HEK293T (cell line): ENCODE measurements at regions not wholly inside any gene's neighbourhood (a gene's known extent, or its start where the extent isn't known, plus 50 kb on each side); places are given as distances from the start of the nearest gene placed in this dataset.

Experiments used
- ZNF384 ChIP-seq: fragments of 450-650 bp; IDR thresholded peaks from 2 replicates; pipeline ENCODE4 v1.6.1; 2016
- TF ChIP-seq, protein P1 (sequence below): fragments of 450-650 bp; IDR thresholded peaks from 2 replicates; pipeline ENCODE4 v1.6.1; 2016

DNA sequence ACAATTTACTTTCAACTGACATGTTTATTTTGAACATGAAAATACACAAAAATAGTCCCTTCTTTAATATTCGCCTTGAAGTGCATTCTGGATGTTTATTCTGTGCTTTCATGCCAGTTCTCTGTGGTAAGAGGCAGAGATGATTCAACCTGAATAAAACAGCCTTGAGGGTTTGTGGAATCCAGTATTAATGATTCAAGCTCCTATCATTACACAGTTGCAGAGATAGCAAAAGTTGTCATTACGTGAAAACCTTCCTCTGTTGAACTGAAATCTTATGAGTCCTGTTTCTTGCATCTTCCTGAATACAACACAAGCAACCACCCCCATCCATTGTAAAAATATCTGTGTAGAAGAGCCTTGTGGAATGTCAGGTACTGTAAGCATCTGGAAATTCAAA, 142.3 kb upstream of the HTR2A start:
- TF ChIP-seq, protein P1, sequence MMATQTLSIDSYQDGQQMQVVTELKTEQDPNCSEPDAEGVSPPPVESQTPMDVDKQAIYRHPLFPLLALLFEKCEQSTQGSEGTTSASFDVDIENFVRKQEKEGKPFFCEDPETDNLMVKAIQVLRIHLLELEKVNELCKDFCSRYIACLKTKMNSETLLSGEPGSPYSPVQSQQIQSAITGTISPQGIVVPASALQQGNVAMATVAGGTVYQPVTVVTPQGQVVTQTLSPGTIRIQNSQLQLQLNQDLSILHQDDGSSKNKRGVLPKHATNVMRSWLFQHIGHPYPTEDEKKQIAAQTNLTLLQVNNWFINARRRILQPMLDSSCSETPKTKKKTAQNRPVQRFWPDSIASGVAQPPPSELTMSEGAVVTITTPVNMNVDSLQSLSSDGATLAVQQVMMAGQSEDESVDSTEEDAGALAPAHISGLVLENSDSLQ: no peak
- TF ChIP-seq ZNF384: no peak
